ENCODE measurements at regions not wholly inside any gene's neighbourhood (a gene's known extent, or its start where the extent isn't known, plus 50 kb on each side); places are given as distances from the start of the nearest gene placed in this dataset.
A peak's percentile ranks its signal among the peaks of the same experiment; 100 is the strongest.

GRCh38 chr5:16313761-16314160 is 134.2 kb upstream of the MARCHF11 start:
- Histone ChIP-seq H3K9ac (no peak overlapping the region), H3K4me1 (ENCODE audit: insufficient read depth) (no peaks in the 10 kb centered on the region), H3K27me3 (replicated peaks; ENCODE audit: insufficient read depth) (no peaks in the 10 kb centered on the region), H3F3A (ENCODE audit: insufficient read depth) (no peaks in the 10 kb centered on the region), H3K9me3 (ENCODE audit: low read depth) (no peaks in the 10 kb centered on the region), H3K27ac (no peak overlapping the region), H2AFZ (no peak overlapping the region), H3K79me2 (ENCODE audit: insufficient read depth) (no peaks in the 10 kb centered on the region), H3K36me3 (ENCODE audit: low read depth) (no peaks in the 10 kb centered on the region), H3K4me2 (ENCODE audit: unreplicated experiment) (no peak overlapping the region), H4K20me1 (ENCODE audit: insufficient read depth) (no peaks in the 10 kb centered on the region), H3K4me3 (no peak overlapping the region), H3K9me2 (ENCODE audit: insufficient read depth) (no peaks in the 10 kb centered on the region)
- in situ Hi-C loops (cut with MboI), result no loop called here
- no peak for DNase-seq
- WGBS, 2 experiments (ENCODE audit: low coverage in 1 of 2, low lambda C conversion rate in 2 of 2, missing lambda C conversion rate in 2 of 2), result 14 to 23% methylated on average over 3 of the region's 3 CpGs
- TF ChIP-seq EZH2 (IDR thresholded peaks at IDR 0.05; ENCODE audit: insufficient read depth, poor library complexity, severe bottlenecking) (no peak), EZH2phosphoT487 (IDR thresholded peaks at IDR 0.05; ENCODE audit: insufficient read depth, low read depth) (no peak)

GRCh38 chr5:16312785-16313184 is 133.2 kb upstream of the MARCHF11 start:
- no peaks in the 10 kb centered on the region for H4K20me1 ChIP-seq (ENCODE audit: insufficient read depth)
- DNase-seq, result peak; percentile 1
- H3K27me3 ChIP-seq (replicated peaks; ENCODE audit: insufficient read depth), result no peaks in the 10 kb centered on the region
- no peak overlapping the region for H3K9ac ChIP-seq
- H3K27ac ChIP-seq, result no peak overlapping the region
- no peaks in the 10 kb centered on the region for H3K36me3 ChIP-seq (ENCODE audit: low read depth)
- H3K9me3 ChIP-seq (ENCODE audit: low read depth), result no peaks in the 10 kb centered on the region
- H3K79me2 ChIP-seq (ENCODE audit: insufficient read depth), result no peaks in the 10 kb centered on the region
- H3K9me2 ChIP-seq (ENCODE audit: insufficient read depth), result no peaks in the 10 kb centered on the region
- H3K4me1 ChIP-seq (ENCODE audit: insufficient read depth), result no peaks in the 10 kb centered on the region
- 9 to 19% methylated on average over 3 of the region's 3 CpGs for WGBS, 2 experiments (ENCODE audit: low coverage in 1 of 2, low lambda C conversion rate in 2 of 2, missing lambda C conversion rate in 2 of 2)
- H2AFZ ChIP-seq, result no peak overlapping the region
- H3K4me2 ChIP-seq (ENCODE audit: unreplicated experiment), result no peak overlapping the region
- in situ Hi-C loops (cut with MboI), result no loop called here
- H3K4me3 ChIP-seq, result no peak overlapping the region
- no peaks in the 10 kb centered on the region for H3F3A ChIP-seq (ENCODE audit: insufficient read depth)
- TF ChIP-seq EZH2phosphoT487 (IDR thresholded peaks at IDR 0.05; ENCODE audit: insufficient read depth, low read depth) (no peak), EZH2 (IDR thresholded peaks at IDR 0.05; ENCODE audit: insufficient read depth, poor library complexity, severe bottlenecking) (no peak)

- H3K4me3 ChIP-seq, result no peak overlapping the region
- no peak overlapping the region for H3K9ac ChIP-seq
- no peaks in the 10 kb centered on the region for H3K9me2 ChIP-seq (ENCODE audit: insufficient read depth)
- no peaks in the 10 kb centered on the region for H4K20me1 ChIP-seq (ENCODE audit: insufficient read depth)
- TF ChIP-seq EZH2phosphoT487 (IDR thresholded peaks at IDR 0.05; ENCODE audit: insufficient read depth, low read depth), result no peak
- no peak for TF ChIP-seq EZH2 (IDR thresholded peaks at IDR 0.05; ENCODE audit: insufficient read depth, poor library complexity, severe bottlenecking)
- no peaks in the 10 kb centered on the region for H3K36me3 ChIP-seq (ENCODE audit: low read depth)
- H3K4me1 ChIP-seq (ENCODE audit: insufficient read depth), result no peaks in the 10 kb centered on the region
- H3F3A ChIP-seq (ENCODE audit: insufficient read depth), result no peaks in the 10 kb centered on the region
- H3K4me2 ChIP-seq (ENCODE audit: unreplicated experiment), result no peak overlapping the region
- WGBS, 2 experiments (ENCODE audit: low coverage in 1 of 2, low lambda C conversion rate in 2 of 2, missing lambda C conversion rate in 2 of 2), result 36 to 38% methylated on average over 2 of the region's 2 CpGs
- no peaks in the 10 kb centered on the region for H3K9me3 ChIP-seq (ENCODE audit: low read depth)
- in situ Hi-C loops (cut with MboI), result no loop called here
- no peak overlapping the region for H2AFZ ChIP-seq
- H3K79me2 ChIP-seq (ENCODE audit: insufficient read depth), result no peaks in the 10 kb centered on the region
- H3K27me3 ChIP-seq (replicated peaks; ENCODE audit: insufficient read depth), result no peaks in the 10 kb centered on the region
- no peak overlapping the region for H3K27ac ChIP-seq
- DNase-seq, result no peak
These were observed 132.1 kb upstream of the MARCHF11 start for GRCh38 chr5:16311666-16312065.

GRCh38 chr5:16306812-16307211 is 127.2 kb upstream of the MARCHF11 start:
- no peak overlapping the region for H3K9ac ChIP-seq
- no peaks in the 10 kb centered on the region for H3K9me2 ChIP-seq (ENCODE audit: insufficient read depth)
- no peaks in the 10 kb centered on the region for H3K27me3 ChIP-seq (replicated peaks; ENCODE audit: insufficient read depth)
- H3K27ac ChIP-seq, result no peak overlapping the region
- TF ChIP-seq EZH2 (IDR thresholded peaks at IDR 0.05; ENCODE audit: insufficient read depth, poor library complexity, severe bottlenecking), result no peak
- no peak for TF ChIP-seq EZH2phosphoT487 (IDR thresholded peaks at IDR 0.05; ENCODE audit: insufficient read depth, low read depth)
- DNase-seq, result no peak
- no peaks in the 10 kb centered on the region for H3K79me2 ChIP-seq (ENCODE audit: insufficient read depth)
- no peak overlapping the region for H3K4me3 ChIP-seq
- H2AFZ ChIP-seq, result no peak overlapping the region
- no peaks in the 10 kb centered on the region for H4K20me1 ChIP-seq (ENCODE audit: insufficient read depth)
- H3K9me3 ChIP-seq (ENCODE audit: low read depth), result no peaks in the 10 kb centered on the region
- no peaks in the 10 kb centered on the region for H3K36me3 ChIP-seq (ENCODE audit: low read depth)
- H3K4me2 ChIP-seq (ENCODE audit: unreplicated experiment), result no peak overlapping the region
- in situ Hi-C loops (cut with MboI), result no loop called here
- whole genome bisulfite sequencing, 2 experiments (ENCODE audit: low coverage in 1 of 2, low lambda C conversion rate in 2 of 2, missing lambda C conversion rate in 2 of 2), result 0 to 11% methylated on average over 1 of the region's 1 CpG
- H3K4me1 ChIP-seq (ENCODE audit: insufficient read depth), result no peaks in the 10 kb centered on the region
- H3F3A ChIP-seq (ENCODE audit: insufficient read depth), result no peaks in the 10 kb centered on the region

GRCh38 chr5:16304846-16305245 is 125.3 kb upstream of the MARCHF11 start:
- no peaks in the 10 kb centered on the region for H3K79me2 ChIP-seq (ENCODE audit: insufficient read depth)
- no peak overlapping the region for H2AFZ ChIP-seq
- no peaks in the 10 kb centered on the region for H3F3A ChIP-seq (ENCODE audit: insufficient read depth)
- no peaks in the 10 kb centered on the region for H3K4me1 ChIP-seq (ENCODE audit: insufficient read depth)
- no peak overlapping the region for H3K9ac ChIP-seq
- TF ChIP-seq EZH2phosphoT487 (IDR thresholded peaks at IDR 0.05; ENCODE audit: insufficient read depth, low read depth) (no peak), EZH2 (IDR thresholded peaks at IDR 0.05; ENCODE audit: insufficient read depth, poor library complexity, severe bottlenecking) (no peak)
- H4K20me1 ChIP-seq (ENCODE audit: insufficient read depth), result no peaks in the 10 kb centered on the region
- no peaks in the 10 kb centered on the region for H3K9me3 ChIP-seq (ENCODE audit: low read depth)
- no peaks in the 10 kb centered on the region for H3K9me2 ChIP-seq (ENCODE audit: insufficient read depth)
- in situ Hi-C loops (cut with MboI), result no loop called here
- no peak overlapping the region for H3K4me2 ChIP-seq (ENCODE audit: unreplicated experiment)
- WGBS, 2 experiments (ENCODE audit: low coverage in 1 of 2, low lambda C conversion rate in 2 of 2, missing lambda C conversion rate in 2 of 2), result 24 to 31% methylated on average over 6 of the region's 6 CpGs
- peak; percentile 28 for DNase-seq
- no peak overlapping the region for H3K4me3 ChIP-seq
- no peaks in the 10 kb centered on the region for H3K36me3 ChIP-seq (ENCODE audit: low read depth)
- H3K27ac ChIP-seq, result no peak overlapping the region
- no peaks in the 10 kb centered on the region for H3K27me3 ChIP-seq (replicated peaks; ENCODE audit: insufficient read depth)
